Activated B cell treated with CpG ODN at 0.5 μM for 24 hours (primary cell): ENCODE measurements at regions not wholly inside any gene's neighbourhood (a gene's known extent, or its start where the extent isn't known, plus 50 kb on each side); places are given as distances from the start of the nearest gene placed in this dataset.
"Not testable (repeated sequence)": the region's sequence is repeated elsewhere in the genome, so short reads cannot be mapped to it uniquely, and the experiment has no call there.

Experiments used
- ATAC-seq: fragments of 200-7000 bp; cut with Tn5 transposase; one replicate; pipeline ENCODE4 v1.10.0; 2021; ENCODE audit warnings: low read depth, mild to moderate bottlenecking, moderate library complexity
- CTCF ChIA-PET: fragments of 350-600 bp; sonication (Branson Sonifier 250); formaldehyde crosslinking; loops from one replicate; lab custom pipeline; 2021; ENCODE audit warnings: antibody characterized with exemption; lab: Charles Lee
- POLR2A ChIA-PET: fragments of 350-600 bp; sonication (Branson Sonifier 250); formaldehyde crosslinking; loops from one replicate; lab custom pipeline; 2021; ENCODE audit warnings: antibody characterized with exemption; lab: Charles Lee
- DNase-seq: peaks from one replicate; pipeline ENCODE4 v3.0.0; 2022
- H3K27ac Mint-ChIP-seq: one replicate; pipeline ENCODE4 v1.8.0; 2020; ENCODE audit warnings: mixed read lengths
- H3K27me3 Mint-ChIP-seq: one replicate; pipeline ENCODE4 v1.8.0; 2021; ENCODE audit warnings: mixed read lengths
- H3K36me3 Mint-ChIP-seq: one replicate; pipeline ENCODE4 v1.8.0; 2021; ENCODE audit warnings: low read depth, mixed read lengths
- H3K4me1 Mint-ChIP-seq: one replicate; pipeline ENCODE4 v1.8.0; 2021; ENCODE audit warnings: mixed read lengths
- H3K4me3 Mint-ChIP-seq: one replicate; pipeline ENCODE4 v1.8.0; 2020; ENCODE audit warnings: mild to moderate bottlenecking, mixed read lengths
- H3K9me3 Mint-ChIP-seq: one replicate; pipeline ENCODE4 v1.8.0; 2020; ENCODE audit warnings: mixed read lengths
- CTCF ChIP-seq: fragments of 200-600 bp; IDR thresholded peaks from one replicate; pipeline ENCODE4 v1.8.0; 2022; ENCODE audit warnings: antibody characterized with exemption, mild to moderate bottlenecking
- intact Hi-C: fragments of 100-400 bp; cut with micrococcal nuclease; formaldehyde crosslinking; loops from one replicate; pipeline ENCODE4 v1.15.1; 2024

- not testable (repeated sequence) for ATAC-seq, H3K4me1 Mint-ChIP-seq, DNase-seq
Observed at GRCh38 chr6:158881884-158882283, 62.7 kb upstream of the EZR start.

GRCh38 chr6:158881276-158881675 lies 62.1 kb upstream of the EZR start:
- CTCF ChIA-PET, H3K4me1 Mint-ChIP-seq, H3K27me3 Mint-ChIP-seq, H3K36me3 Mint-ChIP-seq, ATAC-seq, POLR2A ChIA-PET, intact Hi-C loops, DNase-seq, H3K4me3 Mint-ChIP-seq, H3K9me3 Mint-ChIP-seq, H3K27ac Mint-ChIP-seq: not testable (repeated sequence)

More at GRCh38 chr6:158881884-158882283, 62.7 kb upstream of the EZR start:
- intact Hi-C loops, POLR2A ChIA-PET, H3K27ac Mint-ChIP-seq, H3K9me3 Mint-ChIP-seq, CTCF ChIA-PET, H3K4me3 Mint-ChIP-seq, H3K36me3 Mint-ChIP-seq, H3K27me3 Mint-ChIP-seq: not testable (repeated sequence)

GRCh38 chr6:158879180-158879579 lies 60.0 kb upstream of the EZR start:
- ATAC-seq = no peak
- Mint-ChIP-seq H3K36me3 (peaks cover 2% of the 10 kb centered on the region), H3K4me3 (no peak overlapping the region), H3K27me3 (no peaks in the 10 kb centered on the region), H3K27ac (no peak overlapping the region), H3K4me1 (peaks cover 6% of the 10 kb centered on the region), H3K9me3 (peaks cover 9% of the 10 kb centered on the region)
- no peak for TF ChIP-seq CTCF
- no peak for DNase-seq
- intact Hi-C loops = no loop called here
- CTCF ChIA-PET = no interaction called here
- POLR2A ChIA-PET = interaction anchor here (0.6 to 1.3 kb wide), 2 partner anchors 9 to 121 kb away, joined by 3 to 9 read pairs; no protein-coding TSS in a partner anchor

GRCh38 chr6:158877716-158878115 lies 58.5 kb upstream of the EZR start:
- DNase-seq = no peak
- ChIA-PET CTCF (no interaction called here), POLR2A (no interaction called here)
- H3K27me3 Mint-ChIP-seq = no peaks in the 10 kb centered on the region
- H3K4me3 Mint-ChIP-seq = no peak overlapping the region
- H3K27ac Mint-ChIP-seq = no peak overlapping the region
- no peak for ATAC-seq
- no peak for TF ChIP-seq CTCF
- peaks cover 10% of the 10 kb centered on the region for H3K4me1 Mint-ChIP-seq
- peaks cover 9% of the 10 kb centered on the region for H3K9me3 Mint-ChIP-seq
- peaks cover 2% of the 10 kb centered on the region for H3K36me3 Mint-ChIP-seq
- intact Hi-C loops = no loop called here

GRCh38 chr6:158876886-158877285 lies 57.7 kb upstream of the EZR start:
- ChIA-PET POLR2A (no interaction called here), CTCF (no interaction called here)
- H3K9me3 Mint-ChIP-seq = peaks cover 9% of the 10 kb centered on the region
- H3K4me3 Mint-ChIP-seq = no peak overlapping the region
- H3K27me3 Mint-ChIP-seq = no peaks in the 10 kb centered on the region
- ATAC-seq = no peak
- intact Hi-C loops = no loop called here
- peaks cover 2% of the 10 kb centered on the region for H3K36me3 Mint-ChIP-seq
- TF ChIP-seq CTCF = no peak
- no peak for DNase-seq
- H3K27ac Mint-ChIP-seq = no peak overlapping the region
- peaks cover 10% of the 10 kb centered on the region for H3K4me1 Mint-ChIP-seq

- intact Hi-C loops = loop anchor here (1.0 to 2.0 kb wide), 4 partner anchors 88 to 222 kb away; no protein-coding TSS in a partner anchor
- Mint-ChIP-seq H3K4me3 (peak overlapping the region; percentile 65), H3K27me3 (no peaks in the 10 kb centered on the region), H3K27ac (peak overlapping the region; percentile 100), H3K36me3 (no peaks in the 10 kb centered on the region), H3K4me1 (peaks cover 57% of the 10 kb centered on the region), H3K9me3 (peaks cover 3% of the 10 kb centered on the region)
- TF ChIP-seq CTCF = no peak
- no peak for DNase-seq
- ChIA-PET CTCF (interaction anchor here (0.7 to 2.8 kb wide), 9 partner anchors 41 to 221 kb away, joined by 3 to 16 read pairs (median 9); partner anchors contain the start of gene SYTL3), POLR2A (interaction anchor here (0.6 to 11.2 kb wide), 34 partner anchors 8 to 236 kb away, joined by 3 to 454 read pairs (median 10); partner anchors contain the start of genes DYNLT1, EZR, SYTL3 and TAGAP)
- no peak for ATAC-seq
Observed at GRCh38 chr6:158870649-158870957, 51.4 kb upstream of the EZR start.
